GM19395 (cell line): ENCODE measurements at regions not wholly inside any gene's neighbourhood (a gene's known extent, or its start where the extent isn't known, plus 50 kb on each side); places are given as distances from the start of the nearest gene placed in this dataset.

Experiments used
- ATAC-seq: cut with Tn5 transposase; IDR thresholded peaks from one replicate; pipeline ENCODE4 v1.9.1; 2021; ENCODE audit warnings: mild to moderate bottlenecking, moderate library complexity; ENCODE audit not compliant: unreplicated experiment

DNA sequence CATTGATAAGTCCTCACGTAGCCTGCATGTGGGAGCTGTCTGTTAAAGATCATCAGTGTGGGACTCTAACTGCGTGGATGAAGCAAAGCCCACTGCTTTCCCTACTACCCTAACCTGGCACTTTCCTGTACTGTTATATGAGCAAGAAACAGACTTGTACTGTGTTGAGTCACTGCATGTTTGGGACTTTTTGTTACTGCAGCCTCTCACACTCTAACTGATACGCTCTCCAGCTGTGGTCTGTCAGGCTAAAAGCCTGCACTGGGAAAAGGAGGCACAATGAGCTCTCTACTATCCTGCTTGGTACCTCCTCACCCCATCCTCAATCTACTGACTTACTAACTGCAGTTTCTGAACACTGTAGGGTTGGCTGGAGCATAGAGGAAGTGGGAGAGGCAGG, 93.7 kb upstream of the PLET1 start:
- ATAC-seq, result no peak

DNA sequence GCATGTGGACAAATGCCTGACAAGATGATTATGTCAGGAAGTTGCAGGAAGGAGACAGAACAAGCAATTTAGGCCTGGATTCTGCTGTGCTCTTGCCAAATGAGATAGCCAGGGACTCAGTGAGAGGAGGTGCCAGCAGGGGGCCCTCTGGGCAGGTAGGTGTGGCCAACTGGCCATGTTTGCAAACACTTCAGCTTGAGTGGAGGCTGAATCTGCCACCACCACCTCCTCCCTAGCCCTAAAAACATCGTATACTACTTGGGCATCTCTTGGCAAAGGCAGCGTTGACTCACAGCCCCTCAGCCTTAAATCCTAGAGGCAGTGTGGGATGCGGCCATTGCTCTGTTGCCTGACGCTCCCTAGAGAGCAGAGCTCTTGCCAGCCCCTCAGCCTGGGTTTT, 95.1 kb upstream of the PLET1 start:
- ATAC-seq, result no peak

DNA sequence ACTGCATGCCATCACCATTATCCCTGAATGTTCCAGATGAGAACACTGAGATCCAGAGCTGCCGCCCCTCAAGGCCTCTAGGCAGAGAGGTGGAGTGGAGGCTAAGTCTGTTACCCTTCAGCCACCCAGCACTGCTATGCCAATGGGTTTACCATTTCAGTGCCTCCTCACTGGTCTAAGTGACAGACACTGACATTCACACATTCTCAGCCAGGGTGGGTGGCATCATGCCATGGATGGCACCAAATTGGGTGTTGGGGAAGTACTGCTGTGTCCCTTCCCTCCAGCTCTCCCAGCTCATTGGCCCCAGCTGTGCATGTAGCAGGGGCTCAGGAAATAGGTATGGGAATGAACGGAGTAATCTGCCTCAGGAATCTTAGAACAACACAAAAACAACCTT, 96.8 kb upstream of the PLET1 start:
- ATAC-seq, result no peak

DNA sequence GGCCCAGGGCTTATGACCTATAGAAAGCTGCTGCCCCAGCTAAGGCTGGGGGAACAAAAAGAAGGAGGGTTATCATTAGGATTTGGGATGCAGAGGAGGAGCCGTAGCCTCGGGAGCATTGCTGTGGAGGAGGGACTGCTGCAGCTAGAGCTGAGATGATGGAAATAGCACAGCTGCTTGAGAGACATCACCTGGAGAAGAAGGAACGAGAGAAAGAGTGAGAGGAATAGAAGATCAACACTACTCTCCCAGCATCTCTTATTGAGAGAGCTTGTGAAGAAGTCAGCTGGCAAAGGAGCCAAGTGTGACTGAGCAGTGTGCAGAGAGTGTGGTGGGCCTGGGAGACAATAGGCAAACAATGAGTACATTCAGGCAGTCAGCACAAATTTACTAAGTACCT, 100.7 kb upstream of the PLET1 start:
- no peak for ATAC-seq

DNA sequence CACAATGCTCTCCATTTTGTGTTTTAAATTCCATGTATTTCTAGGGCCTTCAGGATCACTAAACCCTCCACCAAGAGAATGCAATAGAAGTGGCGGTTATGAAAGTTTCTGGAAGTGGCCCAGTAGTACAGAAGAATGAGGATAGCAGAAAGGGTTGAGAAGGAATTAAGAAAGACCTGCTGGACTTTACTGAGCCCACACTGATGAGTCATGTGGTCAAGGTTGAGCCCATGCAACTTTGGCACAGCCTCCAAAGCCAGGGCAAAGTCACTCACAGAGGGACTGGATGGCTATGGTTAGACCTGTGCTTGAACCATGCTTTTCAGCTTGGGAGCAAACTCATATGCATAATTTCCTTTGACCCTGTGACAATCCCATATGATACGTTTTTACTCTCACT, 102.9 kb upstream of the PLET1 start:
- no peak for ATAC-seq

DNA sequence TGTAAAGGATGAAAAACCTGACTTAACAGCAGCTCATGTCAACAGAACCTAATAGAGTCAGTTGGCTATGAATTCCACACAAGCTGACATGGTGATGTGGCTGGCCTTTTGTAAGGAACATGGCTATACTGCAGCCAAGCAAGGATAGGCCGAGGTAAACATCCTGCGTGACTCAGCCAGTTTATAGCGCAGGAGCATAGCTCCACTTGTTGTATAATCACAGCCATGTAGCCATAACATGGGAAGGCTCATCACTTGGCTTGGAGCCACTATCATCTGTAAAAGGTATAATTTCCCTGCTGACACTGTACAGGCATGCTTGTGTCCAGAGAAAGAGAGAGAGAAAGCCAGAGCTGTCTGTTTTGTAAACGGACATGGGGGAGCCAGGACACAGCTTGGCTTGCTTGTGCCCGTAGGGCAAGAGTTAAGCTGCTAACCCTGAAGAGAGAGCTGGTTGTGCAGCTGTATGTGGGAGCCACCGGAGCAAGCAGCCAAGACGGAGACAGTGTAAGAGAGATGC, 104.4 kb upstream of the PLET1 start:
- ATAC-seq, result no peak

DNA sequence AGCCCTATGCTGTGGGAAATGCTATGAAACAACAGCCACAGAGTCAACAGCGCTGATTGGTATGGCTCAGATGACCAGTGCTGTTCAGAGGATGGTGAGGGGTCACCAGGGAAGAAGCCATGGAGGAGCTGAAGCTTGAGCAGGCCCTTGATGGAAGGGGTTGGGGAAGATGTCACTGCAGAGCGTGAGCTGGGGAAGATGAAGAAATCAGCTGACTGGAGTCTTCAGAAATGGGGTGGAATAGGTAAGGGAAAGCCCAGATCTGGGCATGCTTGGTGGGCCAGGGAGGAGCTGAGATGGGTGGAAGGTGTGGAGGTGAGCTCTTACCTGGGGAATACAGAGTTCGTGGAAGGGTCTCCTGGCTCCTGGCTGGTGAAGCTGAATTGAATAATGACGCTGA, 105.4 kb upstream of the PLET1 start:
- no peak for ATAC-seq

DNA sequence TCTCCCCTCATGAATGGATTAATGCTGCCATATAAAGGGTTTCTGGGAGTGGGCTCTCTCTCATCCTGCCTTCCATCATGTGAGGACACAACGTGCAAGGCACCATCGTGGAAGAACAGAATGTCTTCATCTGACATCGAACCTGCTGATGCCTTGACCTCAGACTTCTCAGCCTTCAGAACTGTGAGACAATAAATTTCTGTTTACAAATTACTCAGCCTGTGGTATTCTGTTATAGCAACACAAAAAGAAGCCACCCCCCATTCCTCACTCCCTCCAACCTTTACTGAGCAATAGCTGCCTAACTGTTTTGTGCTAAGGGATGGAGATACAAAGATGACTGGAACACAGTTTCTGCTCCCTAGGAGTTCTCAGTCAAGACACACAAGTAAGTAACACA, 106.1 kb upstream of the PLET1 start:
- no peak for ATAC-seq

DNA sequence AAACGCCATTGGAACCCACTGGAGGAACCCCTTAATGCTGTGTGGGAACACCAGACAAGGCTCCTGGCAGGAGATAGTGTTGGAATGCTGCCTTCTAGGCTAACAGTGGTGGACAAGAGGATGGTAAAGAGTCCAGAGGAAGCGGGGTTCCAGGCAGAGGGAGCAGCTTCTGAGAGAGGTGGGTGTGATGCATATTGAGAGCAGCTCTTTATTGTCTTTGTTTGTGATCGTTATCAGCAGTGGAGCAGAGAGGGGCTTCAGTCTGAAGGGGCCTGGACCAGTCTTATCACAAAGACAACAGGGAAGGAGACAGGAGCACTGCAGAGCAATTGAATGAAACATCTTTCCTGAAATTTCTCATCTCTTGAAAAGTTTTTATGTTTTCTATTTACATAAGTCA, 106.8 kb upstream of the PLET1 start:
- ATAC-seq, result no peak

DNA sequence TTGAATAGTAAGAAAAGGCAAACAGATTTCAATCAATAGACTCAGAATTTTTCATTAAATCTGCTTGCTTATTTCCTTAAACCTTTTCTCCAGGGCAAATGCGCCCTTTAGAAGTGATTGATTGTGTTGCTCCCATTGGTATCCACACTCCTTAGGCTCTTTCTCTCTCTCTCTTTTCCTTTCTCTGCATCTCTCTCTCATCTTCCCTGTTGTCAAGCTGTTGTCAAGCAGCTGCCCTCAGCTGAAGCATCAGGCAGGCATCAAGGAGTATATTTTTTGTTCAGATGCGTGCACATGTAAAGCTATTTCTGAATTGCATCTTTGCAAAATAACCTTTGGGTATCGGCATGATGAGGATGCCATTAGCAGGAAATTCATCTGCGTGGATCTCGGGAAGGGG, 107.2 kb upstream of the PLET1 start:
- ATAC-seq, result no peak

DNA sequence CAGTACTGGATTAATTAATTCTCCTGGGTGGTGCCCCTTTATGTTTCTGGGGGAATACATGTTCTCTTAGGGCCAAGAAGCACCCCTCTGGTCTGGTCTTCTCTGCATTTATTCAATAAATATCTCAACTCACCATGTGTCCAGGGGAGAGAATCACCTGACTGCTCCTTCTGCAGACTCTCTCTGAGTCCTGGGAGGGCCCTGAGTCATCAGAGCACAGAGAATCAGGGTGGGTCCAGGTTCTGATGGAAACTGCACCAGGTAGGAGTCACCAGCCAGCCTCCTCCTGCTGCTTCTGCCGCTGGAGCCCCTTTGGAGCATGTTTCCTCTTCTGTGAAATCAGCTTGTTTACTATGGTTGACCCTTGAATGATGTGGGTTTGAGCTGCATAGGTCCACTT, 107.7 kb upstream of the PLET1 start:
- no peak for ATAC-seq

DNA sequence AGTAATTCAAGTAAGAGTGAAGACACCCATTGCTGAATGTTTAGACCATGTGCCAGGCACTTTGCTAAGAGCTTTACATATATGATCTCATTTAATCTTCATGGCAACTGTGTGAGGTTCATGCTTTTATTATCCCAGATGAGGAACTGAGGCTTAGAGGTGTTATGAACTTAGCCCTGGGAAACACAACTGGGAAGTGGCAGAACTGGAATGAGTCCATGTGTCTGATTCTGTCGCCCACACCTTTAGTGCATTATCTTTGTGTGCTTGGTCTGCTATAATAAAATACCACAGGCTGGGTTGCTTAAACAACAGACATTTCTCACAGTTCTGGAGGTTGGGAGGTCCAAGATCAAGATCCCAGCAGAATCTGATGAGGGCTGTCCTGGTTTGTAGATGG, 108.7 kb upstream of the PLET1 start:
- no peak for ATAC-seq

DNA sequence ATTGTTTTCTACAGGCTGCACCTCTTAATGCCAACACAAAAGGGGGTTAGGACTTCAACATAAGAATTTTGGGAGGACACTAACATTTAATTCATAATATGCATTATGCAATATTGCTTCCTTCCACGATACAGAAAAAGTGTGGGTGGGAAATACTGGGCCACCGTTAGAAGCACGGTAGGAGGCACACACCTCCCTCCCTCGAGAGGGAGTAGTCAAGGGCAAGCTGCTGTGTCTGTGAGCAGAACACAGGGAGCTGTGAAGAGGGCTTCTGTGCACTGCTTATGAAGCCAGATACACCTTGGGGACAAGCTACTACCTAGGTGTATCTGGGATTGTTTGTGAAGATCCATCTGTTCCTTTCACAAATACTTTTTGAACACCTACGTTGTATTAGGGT, 109.3 kb upstream of the PLET1 start:
- no peak for ATAC-seq

DNA sequence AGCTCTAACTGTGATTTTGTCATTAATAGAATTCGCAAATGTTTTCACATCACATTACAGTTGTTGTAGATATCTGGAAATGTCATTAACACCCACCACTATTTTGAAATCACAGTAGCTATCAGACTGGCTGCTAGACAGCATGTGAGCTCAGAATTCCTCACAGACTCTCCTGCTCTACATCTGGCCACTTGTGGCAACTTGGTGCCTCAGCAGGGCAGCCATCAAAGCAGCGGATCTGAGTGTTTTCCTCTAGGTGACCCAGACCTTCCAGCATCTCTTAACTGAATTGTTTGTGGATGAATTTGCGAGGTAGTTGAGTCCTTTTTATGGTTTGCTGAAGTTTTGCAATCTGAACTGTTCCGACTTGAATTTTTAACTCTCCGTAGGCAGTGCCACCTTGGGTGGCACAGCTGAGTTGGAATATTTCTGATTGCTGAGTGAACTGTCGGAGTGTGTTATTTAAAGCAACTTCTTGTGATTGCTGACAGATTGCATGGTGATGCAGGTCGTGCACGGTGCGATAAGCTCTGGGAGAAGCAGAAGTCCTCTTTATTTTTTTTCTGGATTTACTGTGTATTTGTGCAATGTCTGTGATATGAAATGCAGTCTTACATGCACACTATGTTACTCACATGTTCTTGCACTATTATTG, 114.0 kb upstream of the PLET1 start:
- ATAC-seq, result no peak

DNA sequence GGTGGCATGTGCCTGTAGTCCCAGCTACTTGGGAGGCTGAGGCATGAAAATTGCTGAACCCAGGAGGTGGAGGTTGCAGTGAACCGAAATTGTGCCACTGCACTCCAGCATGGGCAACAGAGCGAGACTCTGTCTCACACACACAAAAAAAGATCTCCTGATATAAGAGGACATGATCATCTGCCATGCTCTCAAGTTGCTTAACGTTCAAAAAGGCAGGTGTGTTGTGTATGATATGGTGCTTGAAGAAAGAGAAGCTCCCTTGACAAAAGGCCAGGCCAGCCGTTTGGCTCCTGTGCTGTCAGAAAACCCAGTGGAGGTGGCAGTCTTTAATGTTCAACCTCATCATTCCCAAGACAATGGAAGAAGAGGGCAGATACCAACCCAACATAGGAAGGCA, 117.3 kb upstream of the PLET1 start:
- no peak for ATAC-seq

DNA sequence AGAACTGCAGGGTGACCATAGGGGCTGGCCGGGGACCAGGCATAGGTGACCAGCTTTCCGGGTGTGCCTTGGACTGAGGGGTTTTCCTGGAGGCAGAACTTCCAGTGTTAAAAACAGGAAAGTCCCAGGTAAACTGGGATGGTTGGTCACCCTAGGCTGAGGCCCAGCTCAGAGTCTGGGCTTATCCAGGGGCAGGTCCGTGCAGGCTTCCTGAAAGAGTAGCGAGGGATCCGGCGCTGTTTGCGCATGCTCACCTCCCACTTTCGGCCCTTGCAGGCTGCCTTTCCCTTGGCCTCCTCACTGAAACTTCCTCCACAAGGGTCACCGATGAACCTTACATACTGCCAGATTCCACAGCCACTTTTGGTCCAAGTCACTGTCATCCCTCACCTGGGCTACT, 119.8 kb upstream of the PLET1 start:
- ATAC-seq, result no peak

DNA sequence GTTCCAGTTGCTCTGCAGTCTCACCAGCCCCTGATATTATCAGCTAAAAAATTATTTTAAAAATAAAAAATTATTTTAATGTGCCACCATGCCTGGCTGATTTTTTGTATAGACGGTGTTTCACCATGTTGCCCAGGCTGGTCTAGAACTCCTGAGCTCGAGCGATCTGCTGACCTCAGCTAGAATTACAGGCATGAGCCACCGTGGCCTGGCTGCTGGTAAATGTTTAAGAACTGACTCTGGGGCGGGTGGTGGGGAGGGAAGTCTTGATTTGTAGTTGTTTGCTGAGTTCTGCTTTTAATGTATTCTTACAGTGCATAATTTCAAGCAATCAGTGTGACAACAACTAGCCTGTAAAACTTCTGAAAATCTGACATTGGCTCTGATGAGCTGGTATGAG, 120.9 kb upstream of the PLET1 start:
- no peak for ATAC-seq

DNA sequence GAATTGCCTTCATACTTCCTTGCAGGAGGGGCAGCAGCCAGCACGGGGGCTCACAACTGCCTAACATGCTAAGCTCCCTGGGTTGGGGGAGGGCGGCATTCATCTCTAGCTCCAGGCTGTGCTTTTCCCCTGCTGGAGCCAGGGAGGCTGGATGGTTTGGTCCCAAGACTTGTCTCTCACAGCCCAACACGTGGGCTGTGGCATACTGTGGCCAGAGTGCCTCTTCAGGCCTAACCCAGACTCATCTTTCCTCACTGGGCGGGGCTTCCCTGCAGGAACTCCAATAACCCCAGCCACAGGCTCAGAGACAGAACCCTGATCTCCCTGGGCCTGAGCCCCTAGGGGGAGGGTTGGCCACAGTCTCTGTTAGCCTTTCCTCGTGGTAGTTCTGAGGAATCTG, 121.9 kb upstream of the PLET1 start:
- ATAC-seq, result no peak

DNA sequence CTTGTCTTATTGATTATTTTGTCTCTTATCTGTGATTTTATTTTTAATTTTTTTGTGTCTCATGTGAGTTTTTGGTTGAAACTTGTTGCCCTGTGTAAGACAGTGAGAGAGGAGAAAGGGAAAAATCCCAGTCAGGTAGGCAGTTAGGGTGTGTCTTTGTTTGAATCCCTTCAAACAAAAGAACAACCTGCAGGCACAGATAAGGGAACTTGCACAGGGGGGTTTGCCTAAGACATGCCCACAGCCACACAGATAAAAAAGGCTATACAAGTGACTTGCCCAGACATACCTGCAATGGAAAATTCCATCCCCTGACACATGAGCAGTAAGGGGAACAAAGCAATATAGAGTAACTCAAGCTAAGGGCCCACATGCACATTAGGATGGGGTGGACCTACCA, 127.8 kb upstream of the PLET1 start:
- ATAC-seq, result no peak

DNA sequence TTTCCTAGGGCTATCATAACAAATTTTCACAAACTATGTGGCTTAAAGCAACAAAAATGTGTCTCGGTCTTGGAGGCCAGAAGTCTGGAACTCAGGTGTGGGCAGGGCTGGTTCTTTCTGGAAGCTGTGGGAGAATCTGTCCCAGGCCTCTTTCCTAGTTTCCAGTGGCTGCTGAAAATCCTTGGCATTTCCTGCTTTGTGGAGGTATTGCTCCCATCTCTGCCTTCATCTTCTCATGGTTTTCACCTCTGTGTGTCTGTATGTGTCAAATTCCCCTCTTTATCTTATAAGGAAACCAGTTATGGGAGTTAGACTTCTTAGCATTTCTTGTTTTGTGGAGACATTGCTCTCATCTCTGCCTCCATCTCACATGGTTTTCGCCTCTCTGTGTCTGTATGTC, 130.4 kb upstream of the PLET1 start:
- no peak for ATAC-seq

DNA sequence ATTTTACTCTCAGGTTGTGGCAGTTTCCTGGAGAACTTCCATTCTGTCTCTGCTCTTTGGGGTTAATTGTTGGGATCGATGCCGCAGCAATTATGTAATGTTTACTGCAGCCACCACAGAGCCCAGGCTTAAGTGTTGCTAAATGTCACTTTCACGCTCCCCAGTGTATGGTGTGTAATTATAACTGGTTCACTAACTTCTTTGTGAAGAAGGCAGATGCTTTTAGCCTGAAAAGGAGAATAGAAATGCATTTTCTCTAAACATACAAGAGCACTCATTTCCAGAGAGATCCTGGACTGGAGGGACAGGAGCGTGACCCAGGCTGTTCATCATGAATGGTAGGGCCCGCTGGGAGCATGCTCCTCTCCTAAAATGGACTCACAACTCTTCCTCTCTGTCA, 132.2 kb upstream of the PLET1 start:
- ATAC-seq, result no peak

DNA sequence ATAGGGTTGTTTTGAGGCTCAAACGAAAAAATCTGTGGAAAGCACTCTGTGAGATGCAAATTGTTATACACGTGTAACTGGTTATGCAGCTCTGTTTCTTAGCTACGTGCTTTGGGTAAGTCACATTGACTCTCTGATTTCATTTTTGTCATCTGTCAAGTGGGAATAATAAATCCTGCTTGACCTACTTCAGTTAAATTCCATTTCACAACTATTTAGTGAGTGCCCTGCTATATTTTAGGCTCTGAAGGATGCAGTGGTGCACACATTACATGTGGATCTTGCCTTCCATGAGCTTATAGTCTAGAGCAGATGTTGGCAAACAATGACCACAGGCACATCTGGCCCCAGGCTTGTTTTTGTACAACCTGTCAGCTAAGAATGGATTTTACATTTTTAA, 133.6 kb upstream of the PLET1 start:
- ATAC-seq, result no peak

DNA sequence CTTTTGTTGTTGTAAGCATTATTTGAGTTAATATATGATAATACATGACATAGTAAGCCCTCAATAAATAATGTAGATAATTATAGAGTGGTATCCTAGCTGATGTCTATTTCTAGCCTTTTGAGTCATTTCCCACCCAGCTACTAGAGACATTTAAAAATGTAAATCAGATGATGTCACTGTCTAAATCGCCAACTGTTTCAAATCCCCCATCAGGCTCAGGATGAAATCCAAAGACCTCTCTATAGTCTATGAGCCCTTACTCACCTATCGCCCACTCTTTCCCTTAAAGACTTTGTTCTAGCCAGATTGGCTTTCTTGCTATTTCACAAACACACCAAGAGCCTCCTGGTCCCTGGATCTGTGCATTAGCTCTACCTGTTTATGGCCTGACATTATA, 135.4 kb upstream of the PLET1 start:
- no peak for ATAC-seq
